ENCODE measurements at regions not wholly inside any gene's neighbourhood (a gene's known extent, or its start where the extent isn't known, plus 50 kb on each side); places are given as distances from the start of the nearest gene placed in this dataset.

DNA sequence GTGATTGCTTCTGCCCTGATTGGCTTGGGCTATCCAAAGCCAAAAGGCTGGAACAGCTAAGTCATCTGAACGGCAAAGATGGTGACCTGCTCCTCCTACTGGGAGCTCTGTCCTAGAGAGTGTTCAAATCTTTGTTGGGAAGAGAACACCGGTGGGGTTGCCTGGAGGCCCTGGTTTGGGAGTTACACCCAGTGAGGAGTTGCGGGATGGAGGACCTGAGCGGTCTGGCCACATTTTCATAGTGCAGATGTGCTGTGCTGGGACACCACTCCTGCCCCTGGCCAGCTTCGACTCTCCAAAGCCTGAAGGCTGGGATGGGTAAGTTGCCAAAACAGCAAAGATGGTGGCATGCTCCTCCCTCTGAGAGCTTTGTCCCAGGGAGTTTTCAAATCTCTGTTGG is 795.4 kb downstream of the TRHDE start:
- Histone ChIP-seq H3K4me1 (replicated peaks; ENCODE audit: insufficient read depth) (no peaks in the 10 kb centered on the region), H3K4me2 (no peak overlapping the region), H3K27ac (no peak overlapping the region), H4K20me1 (ENCODE audit: insufficient read depth) (no peaks in the 10 kb centered on the region), H3K9me2 (ENCODE audit: insufficient read depth) (no peaks in the 10 kb centered on the region), H3K9me3 (ENCODE audit: insufficient read depth, low read depth) (no peaks in the 10 kb centered on the region), H3F3A (ENCODE audit: insufficient read depth, low read depth) (no peaks in the 10 kb centered on the region), H2AFZ (no peak overlapping the region), H3K36me3 (ENCODE audit: low read depth) (no peaks in the 10 kb centered on the region), H3K27me3 (ENCODE audit: insufficient read depth, low read depth) (no peaks in the 10 kb centered on the region), H3K4me3 (no peak overlapping the region), H3K79me2 (ENCODE audit: low read depth) (no peaks in the 10 kb centered on the region)
- TF ChIP-seq EZH2 (IDR thresholded peaks at IDR 0.05; ENCODE audit: low read depth) = no peak
- TF ChIP-seq, protein P1, sequence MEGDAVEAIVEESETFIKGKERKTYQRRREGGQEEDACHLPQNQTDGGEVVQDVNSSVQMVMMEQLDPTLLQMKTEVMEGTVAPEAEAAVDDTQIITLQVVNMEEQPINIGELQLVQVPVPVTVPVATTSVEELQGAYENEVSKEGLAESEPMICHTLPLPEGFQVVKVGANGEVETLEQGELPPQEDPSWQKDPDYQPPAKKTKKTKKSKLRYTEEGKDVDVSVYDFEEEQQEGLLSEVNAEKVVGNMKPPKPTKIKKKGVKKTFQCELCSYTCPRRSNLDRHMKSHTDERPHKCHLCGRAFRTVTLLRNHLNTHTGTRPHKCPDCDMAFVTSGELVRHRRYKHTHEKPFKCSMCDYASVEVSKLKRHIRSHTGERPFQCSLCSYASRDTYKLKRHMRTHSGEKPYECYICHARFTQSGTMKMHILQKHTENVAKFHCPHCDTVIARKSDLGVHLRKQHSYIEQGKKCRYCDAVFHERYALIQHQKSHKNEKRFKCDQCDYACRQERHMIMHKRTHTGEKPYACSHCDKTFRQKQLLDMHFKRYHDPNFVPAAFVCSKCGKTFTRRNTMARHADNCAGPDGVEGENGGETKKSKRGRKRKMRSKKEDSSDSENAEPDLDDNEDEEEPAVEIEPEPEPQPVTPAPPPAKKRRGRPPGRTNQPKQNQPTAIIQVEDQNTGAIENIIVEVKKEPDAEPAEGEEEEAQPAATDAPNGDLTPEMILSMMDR (conservative IDR thresholded peaks at IDR 0.05) = no peak
- CTCF ChIA-PET = no interaction called here
- intact Hi-C loops (cut with micrococcal nuclease; ENCODE audit: unreplicated experiment) = no loop called here
- no peak for DNase-seq
- POLR2A ChIA-PET (ENCODE audit: unreplicated experiment) = no interaction called here
- no TSS peak for BruUV-seq (replicated peaks)

- Histone ChIP-seq H2AFZ (no peak overlapping the region), H3K4me3 (no peak overlapping the region), H3K79me2 (ENCODE audit: low read depth) (no peaks in the 10 kb centered on the region), H3K36me3 (ENCODE audit: low read depth) (no peaks in the 10 kb centered on the region), H3K27ac (no peak overlapping the region), H3F3A (ENCODE audit: insufficient read depth, low read depth) (no peaks in the 10 kb centered on the region), H3K9me3 (ENCODE audit: insufficient read depth, low read depth) (no peaks in the 10 kb centered on the region), H3K4me1 (replicated peaks; ENCODE audit: insufficient read depth) (no peaks in the 10 kb centered on the region), H4K20me1 (ENCODE audit: insufficient read depth) (no peaks in the 10 kb centered on the region), H3K4me2 (no peak overlapping the region), H3K27me3 (ENCODE audit: insufficient read depth, low read depth) (no peaks in the 10 kb centered on the region), H3K9me2 (ENCODE audit: insufficient read depth) (no peaks in the 10 kb centered on the region)
- DNase-seq = no peak
- BruUV-seq (replicated peaks) = no TSS peak
- intact Hi-C loops (cut with micrococcal nuclease; ENCODE audit: unreplicated experiment) = no loop called here
- POLR2A ChIA-PET (ENCODE audit: unreplicated experiment) = no interaction called here
- no peak for TF ChIP-seq EZH2 (IDR thresholded peaks at IDR 0.05; ENCODE audit: low read depth)
- TF ChIP-seq, protein P1 (conservative IDR thresholded peaks at IDR 0.05) = no peak
- CTCF ChIA-PET = no interaction called here
Measured at GRCh38 chr12:73072214-73072613, 800.0 kb downstream of the TRHDE start.

DNA sequence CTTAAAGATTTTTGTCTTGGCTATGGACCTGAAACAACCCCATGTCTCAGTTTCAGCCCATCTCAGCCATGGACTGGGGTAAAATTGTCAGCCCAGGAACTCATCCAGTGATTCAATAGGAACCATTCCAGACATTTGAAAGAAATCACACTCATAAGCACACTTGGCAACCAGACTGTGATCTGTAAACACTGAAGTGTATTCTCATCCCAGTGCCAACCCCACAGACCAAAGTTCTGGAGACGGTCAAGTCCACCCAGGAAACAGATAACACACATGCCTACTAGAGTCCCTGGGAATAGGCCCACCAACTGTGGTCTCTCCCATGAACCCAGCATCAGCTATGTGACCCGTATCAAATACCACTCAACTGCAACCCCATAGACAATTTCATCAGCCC is 804.6 kb downstream of the TRHDE start:
- Histone ChIP-seq H3K4me2 (no peak overlapping the region), H3K4me1 (replicated peaks; ENCODE audit: insufficient read depth) (no peaks in the 10 kb centered on the region), H3K27me3 (ENCODE audit: insufficient read depth, low read depth) (no peaks in the 10 kb centered on the region), H2AFZ (no peak overlapping the region), H3K9me2 (ENCODE audit: insufficient read depth) (no peaks in the 10 kb centered on the region), H3K27ac (no peak overlapping the region), H3K36me3 (ENCODE audit: low read depth) (no peaks in the 10 kb centered on the region), H3F3A (ENCODE audit: insufficient read depth, low read depth) (no peaks in the 10 kb centered on the region), H3K79me2 (ENCODE audit: low read depth) (no peaks in the 10 kb centered on the region), H3K9me3 (ENCODE audit: insufficient read depth, low read depth) (no peaks in the 10 kb centered on the region), H3K4me3 (no peak overlapping the region), H4K20me1 (ENCODE audit: insufficient read depth) (no peaks in the 10 kb centered on the region)
- ChIA-PET CTCF (no interaction called here), POLR2A (ENCODE audit: unreplicated experiment) (interaction anchor here (0.5 kb wide), 1 partner anchor 792 kb away, joined by 9 read pairs; no protein-coding TSS in a partner anchor)
- no TSS peak for BruUV-seq (replicated peaks)
- TF ChIP-seq EZH2 (IDR thresholded peaks at IDR 0.05; ENCODE audit: low read depth) = no peak
- intact Hi-C loops (cut with micrococcal nuclease; ENCODE audit: unreplicated experiment) = no loop called here
- DNase-seq = no peak

DNA sequence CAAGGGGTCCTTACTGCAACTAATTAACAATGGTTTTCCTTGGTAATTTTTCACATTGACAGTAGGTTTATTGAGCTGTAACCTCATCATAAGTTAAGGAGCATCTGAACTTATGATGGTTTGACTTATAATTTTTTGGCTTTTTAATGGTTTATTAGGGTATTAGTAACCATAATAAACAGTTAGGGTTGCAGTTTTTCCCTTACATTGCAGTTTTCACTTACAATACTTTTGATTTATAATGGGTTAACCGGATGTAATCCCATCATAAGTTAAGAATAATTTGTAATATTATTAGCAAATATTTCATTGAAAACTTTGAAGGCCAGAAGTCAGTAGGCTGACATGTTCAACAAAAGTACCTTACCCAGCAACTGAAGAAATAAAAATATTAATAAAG is 811.6 kb downstream of the TRHDE start:
- BruUV-seq (replicated peaks) = no TSS peak
- no peak for DNase-seq
- ChIA-PET POLR2A (ENCODE audit: unreplicated experiment) (no interaction called here), CTCF (no interaction called here)
- Histone ChIP-seq H3F3A (ENCODE audit: insufficient read depth, low read depth) (no peaks in the 10 kb centered on the region), H3K4me3 (no peak overlapping the region), H4K20me1 (ENCODE audit: insufficient read depth) (no peaks in the 10 kb centered on the region), H3K4me2 (no peak overlapping the region), H2AFZ (no peak overlapping the region), H3K27ac (no peak overlapping the region), H3K36me3 (ENCODE audit: low read depth) (no peaks in the 10 kb centered on the region), H3K9me3 (ENCODE audit: insufficient read depth, low read depth) (peaks cover 3% of the 10 kb centered on the region; the same call in 1 of the 2 replicates), H3K79me2 (ENCODE audit: low read depth) (no peaks in the 10 kb centered on the region), H3K27me3 (ENCODE audit: insufficient read depth, low read depth) (no peaks in the 10 kb centered on the region), H3K9me2 (ENCODE audit: insufficient read depth) (no peaks in the 10 kb centered on the region), H3K4me1 (replicated peaks; ENCODE audit: insufficient read depth) (no peaks in the 10 kb centered on the region)
- TF ChIP-seq, protein P1 (conservative IDR thresholded peaks at IDR 0.05) = no peak
- TF ChIP-seq EZH2 (IDR thresholded peaks at IDR 0.05; ENCODE audit: low read depth) = no peak
- intact Hi-C loops (cut with micrococcal nuclease; ENCODE audit: unreplicated experiment) = loop anchor here (10.0 kb wide), 1 partner anchor 1021 kb away; no protein-coding TSS in a partner anchor
